ENCODE measurements at regions not wholly inside any gene's neighbourhood (a gene's known extent, or its start where the extent isn't known, plus 50 kb on each side); places are given as distances from the start of the nearest gene placed in this dataset.
"Not testable (repeated sequence)": the region's sequence is repeated elsewhere in the genome, so short reads cannot be mapped to it uniquely, and the experiment has no call there.

DNA sequence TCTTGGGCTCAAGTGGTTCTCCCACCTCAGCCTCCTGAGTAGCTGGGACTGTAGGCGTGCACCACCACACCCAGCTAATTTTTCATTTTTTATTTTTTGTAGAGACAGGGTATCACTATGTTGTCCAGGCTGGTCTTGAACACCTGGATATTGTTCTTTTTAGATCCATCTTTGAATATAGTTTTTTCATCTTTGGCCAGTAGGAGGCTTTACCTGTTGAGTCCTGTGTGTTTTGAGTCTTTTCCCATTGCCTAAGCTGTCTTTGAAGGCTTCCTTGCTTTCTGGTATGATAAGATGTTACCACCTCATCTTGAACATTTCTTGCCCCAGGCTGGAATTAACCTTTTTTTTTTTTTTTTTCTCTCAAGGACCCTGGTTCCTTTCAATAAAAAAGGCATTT, 387.8 kb upstream of the RUNX1 start:
- Histone ChIP-seq H3K27me3 (ENCODE audit: low read length) (peaks cover 8% of the 10 kb centered on the region; the same call in 1 of the 2 replicates), H2AFZ (ENCODE audit: low read length) (no peak overlapping the region), H3K4me1 (ENCODE audit: low read length) (peaks cover 26% of the 10 kb centered on the region), H3K4me2 (ENCODE audit: low read depth, low read length, poor library complexity, severe bottlenecking) (no peak overlapping the region), H3K4me3 (ENCODE audit: low read length) (no peak overlapping the region), H3K9ac (ENCODE audit: low read length) (no peak overlapping the region), H3K27ac (ENCODE audit: low read length) (no peak overlapping the region), H3K9me3 (ENCODE audit: low read length) (no peaks in the 10 kb centered on the region), H3K9me2 (replicated peaks; ENCODE audit: insufficient read depth, low read length) (no peaks in the 10 kb centered on the region), H3K79me2 (ENCODE audit: low read length) (no peaks in the 10 kb centered on the region), H3K36me3 (ENCODE audit: insufficient read depth, low read length) (no peaks in the 10 kb centered on the region), H4K20me1 (ENCODE audit: insufficient read depth, low read depth, low read length) (no peaks in the 10 kb centered on the region)
- DNase-seq, result peak; percentile 53

DNA sequence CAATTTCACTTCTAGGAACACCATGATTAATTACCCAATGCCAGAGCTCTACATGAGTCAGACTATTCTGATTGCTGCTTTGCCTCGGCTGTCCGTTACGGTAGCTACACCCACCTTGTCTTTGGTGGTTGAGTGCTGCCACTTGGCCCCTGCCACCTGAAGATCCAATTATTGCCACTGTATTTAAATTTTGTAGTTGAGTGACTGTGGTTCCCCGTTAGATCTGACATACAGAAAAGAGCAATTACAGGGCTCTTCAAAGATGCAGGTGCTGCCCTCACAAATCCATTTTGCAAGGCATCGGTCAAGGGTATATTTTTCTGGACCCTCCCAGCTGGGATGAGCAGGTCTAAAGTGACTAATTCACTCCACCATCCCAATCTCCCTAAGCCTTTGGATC, 383.5 kb upstream of the RUNX1 start:
- H3K27ac ChIP-seq (ENCODE audit: low read length); H2AFZ ChIP-seq (ENCODE audit: low read length); H3K27me3 ChIP-seq (ENCODE audit: low read length); H3K9me2 ChIP-seq (replicated peaks; ENCODE audit: insufficient read depth, low read length); H4K20me1 ChIP-seq (ENCODE audit: insufficient read depth, low read depth, low read length); H3K79me2 ChIP-seq (ENCODE audit: low read length); H3K4me2 ChIP-seq (ENCODE audit: low read depth, low read length, poor library complexity, severe bottlenecking); H3K9me3 ChIP-seq (ENCODE audit: low read length); H3K36me3 ChIP-seq (ENCODE audit: insufficient read depth, low read length); H3K4me3 ChIP-seq (ENCODE audit: low read length); H3K9ac ChIP-seq (ENCODE audit: low read length): not testable (repeated sequence)
- DNase-seq, result peak; percentile 49
- H3K4me1 ChIP-seq (ENCODE audit: low read length), result peaks cover 12% of the 10 kb centered on the region

DNA sequence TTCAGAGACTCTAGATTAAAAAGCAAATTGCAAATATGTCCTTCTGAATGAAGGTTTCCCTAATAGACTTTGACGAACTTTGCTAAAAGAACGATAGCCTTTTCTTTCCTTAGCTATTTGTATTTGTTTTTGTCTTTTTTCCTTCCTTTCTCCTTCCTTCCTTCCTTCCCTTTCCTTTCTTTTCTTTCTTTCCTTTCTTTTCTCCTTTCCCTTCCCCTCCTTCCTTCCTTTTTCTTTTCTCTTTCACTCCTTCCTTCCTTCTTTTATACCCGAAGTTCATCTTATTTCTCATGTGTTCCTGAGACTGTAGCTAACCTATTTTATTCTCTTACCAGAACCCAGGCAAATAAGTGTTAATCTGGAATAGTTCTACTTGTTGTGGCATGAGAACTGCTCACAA, 381.2 kb upstream of the RUNX1 start:
- no peak for DNase-seq

DNA sequence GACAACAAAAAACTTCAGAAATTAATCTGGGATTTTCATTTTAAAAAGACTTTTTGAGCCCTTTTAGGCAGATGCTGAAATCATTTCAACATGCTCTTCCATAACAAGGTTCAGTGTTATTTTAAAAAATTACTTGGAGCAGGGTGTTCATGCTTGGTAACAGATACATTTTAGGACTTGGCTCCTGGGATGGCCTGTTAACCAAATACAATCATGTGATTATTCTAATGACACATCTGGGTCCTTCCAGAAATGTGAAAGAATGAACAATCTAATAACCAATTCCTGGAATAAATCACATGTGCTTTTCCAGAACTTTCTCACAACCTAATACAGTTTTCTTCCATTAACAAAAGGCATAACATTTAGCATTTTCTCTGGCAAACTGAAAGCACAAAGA, 379.8 kb upstream of the RUNX1 start:
- Histone ChIP-seq H3K4me3 (ENCODE audit: low read length) (no peak overlapping the region), H4K20me1 (ENCODE audit: insufficient read depth, low read depth, low read length) (no peaks in the 10 kb centered on the region), H3K27me3 (ENCODE audit: low read length) (no peaks in the 10 kb centered on the region), H3K79me2 (ENCODE audit: low read length) (no peaks in the 10 kb centered on the region), H3K9me2 (replicated peaks; ENCODE audit: insufficient read depth, low read length) (no peaks in the 10 kb centered on the region), H3K36me3 (ENCODE audit: insufficient read depth, low read length) (no peaks in the 10 kb centered on the region), H3K27ac (ENCODE audit: low read length) (no peak overlapping the region), H3K4me1 (ENCODE audit: low read length) (peaks cover 12% of the 10 kb centered on the region), H3K9ac (ENCODE audit: low read length) (no peak overlapping the region), H3K4me2 (ENCODE audit: low read depth, low read length, poor library complexity, severe bottlenecking) (no peak overlapping the region), H2AFZ (ENCODE audit: low read length) (no peak overlapping the region), H3K9me3 (ENCODE audit: low read length) (no peaks in the 10 kb centered on the region)
- no peak for DNase-seq

More for the DNA sequence above, 381.2 kb upstream of the RUNX1 start:
- Histone ChIP-seq H3K79me2 (ENCODE audit: low read length) (no peaks in the 10 kb centered on the region), H3K27me3 (ENCODE audit: low read length) (peaks cover 5% of the 10 kb centered on the region; the same call in 1 of the 2 replicates), H3K4me2 (ENCODE audit: low read depth, low read length, poor library complexity, severe bottlenecking) (no peak overlapping the region), H3K9me2 (replicated peaks; ENCODE audit: insufficient read depth, low read length) (no peaks in the 10 kb centered on the region), H3K27ac (ENCODE audit: low read length) (no peak overlapping the region), H3K4me3 (ENCODE audit: low read length) (no peak overlapping the region), H3K9ac (ENCODE audit: low read length) (no peak overlapping the region), H2AFZ (ENCODE audit: low read length) (no peak overlapping the region), H4K20me1 (ENCODE audit: insufficient read depth, low read depth, low read length) (no peaks in the 10 kb centered on the region), H3K9me3 (ENCODE audit: low read length) (no peaks in the 10 kb centered on the region), H3K4me1 (ENCODE audit: low read length) (peaks cover 12% of the 10 kb centered on the region), H3K36me3 (ENCODE audit: insufficient read depth, low read length) (no peaks in the 10 kb centered on the region)

DNA sequence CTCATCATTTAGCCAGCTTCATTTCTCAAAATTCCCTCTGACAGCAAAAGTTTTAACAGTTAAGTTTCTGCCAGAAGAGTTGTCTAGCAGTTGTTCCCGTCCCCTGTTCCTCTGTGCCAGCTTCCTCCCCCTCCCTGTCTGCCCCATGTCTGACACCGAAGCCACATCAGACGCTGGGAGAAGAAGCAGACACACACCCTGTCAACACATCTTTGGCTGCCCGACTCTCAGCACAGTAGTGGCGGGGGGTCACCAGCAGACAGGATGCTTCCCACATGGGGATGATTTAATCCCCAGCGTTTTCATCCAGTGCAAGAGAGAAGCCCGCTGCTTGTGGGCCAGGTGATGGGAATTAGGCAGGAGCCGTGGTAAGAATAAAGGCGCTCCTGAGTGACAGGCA, 379.4 kb upstream of the RUNX1 start:
- no peak overlapping the region for H3K27ac ChIP-seq (ENCODE audit: low read length)
- no peaks in the 10 kb centered on the region for H3K79me2 ChIP-seq (ENCODE audit: low read length)
- H3K9ac ChIP-seq (ENCODE audit: low read length), result no peak overlapping the region
- no peaks in the 10 kb centered on the region for H4K20me1 ChIP-seq (ENCODE audit: insufficient read depth, low read depth, low read length)
- H3K36me3 ChIP-seq (ENCODE audit: insufficient read depth, low read length), result no peaks in the 10 kb centered on the region
- H3K9me3 ChIP-seq (ENCODE audit: low read length), result no peaks in the 10 kb centered on the region
- no peaks in the 10 kb centered on the region for H3K27me3 ChIP-seq (ENCODE audit: low read length)
- no peak overlapping the region for H2AFZ ChIP-seq (ENCODE audit: low read length)
- no peak overlapping the region for H3K4me3 ChIP-seq (ENCODE audit: low read length)
- peaks cover 12% of the 10 kb centered on the region for H3K4me1 ChIP-seq (ENCODE audit: low read length)
- no peaks in the 10 kb centered on the region for H3K9me2 ChIP-seq (replicated peaks; ENCODE audit: insufficient read depth, low read length)
- H3K4me2 ChIP-seq (ENCODE audit: low read depth, low read length, poor library complexity, severe bottlenecking), result no peak overlapping the region
- DNase-seq, result no peak

DNA sequence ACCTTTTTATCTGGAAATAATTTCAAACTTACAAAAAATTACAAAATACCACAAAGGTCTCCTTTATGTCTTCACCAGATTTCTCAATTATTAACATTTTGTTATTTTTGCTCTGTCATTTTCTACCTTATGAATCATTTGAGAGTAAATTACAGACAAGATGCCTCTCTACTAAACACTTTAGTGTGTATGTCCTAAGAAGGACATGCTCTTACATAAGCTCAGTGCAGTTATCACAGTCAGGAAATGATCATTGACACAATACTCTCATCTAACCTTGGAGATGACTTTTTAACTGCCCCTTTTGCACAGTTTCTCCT, 378.9 kb upstream of the RUNX1 start:
- H3K9me2 ChIP-seq (replicated peaks; ENCODE audit: insufficient read depth, low read length), result no peaks in the 10 kb centered on the region
- H3K4me3 ChIP-seq (ENCODE audit: low read length), result no peak overlapping the region
- no peaks in the 10 kb centered on the region for H3K9me3 ChIP-seq (ENCODE audit: low read length)
- no peaks in the 10 kb centered on the region for H4K20me1 ChIP-seq (ENCODE audit: insufficient read depth, low read depth, low read length)
- H3K36me3 ChIP-seq (ENCODE audit: insufficient read depth, low read length), result no peaks in the 10 kb centered on the region
- no peak overlapping the region for H3K4me2 ChIP-seq (ENCODE audit: low read depth, low read length, poor library complexity, severe bottlenecking)
- H3K27me3 ChIP-seq (ENCODE audit: low read length), result no peaks in the 10 kb centered on the region
- H3K79me2 ChIP-seq (ENCODE audit: low read length), result no peaks in the 10 kb centered on the region
- DNase-seq, result no peak
- no peak overlapping the region for H3K27ac ChIP-seq (ENCODE audit: low read length)
- no peak overlapping the region for H3K9ac ChIP-seq (ENCODE audit: low read length)
- H2AFZ ChIP-seq (ENCODE audit: low read length), result no peak overlapping the region
- H3K4me1 ChIP-seq (ENCODE audit: low read length), result peaks cover 9% of the 10 kb centered on the region

DNA sequence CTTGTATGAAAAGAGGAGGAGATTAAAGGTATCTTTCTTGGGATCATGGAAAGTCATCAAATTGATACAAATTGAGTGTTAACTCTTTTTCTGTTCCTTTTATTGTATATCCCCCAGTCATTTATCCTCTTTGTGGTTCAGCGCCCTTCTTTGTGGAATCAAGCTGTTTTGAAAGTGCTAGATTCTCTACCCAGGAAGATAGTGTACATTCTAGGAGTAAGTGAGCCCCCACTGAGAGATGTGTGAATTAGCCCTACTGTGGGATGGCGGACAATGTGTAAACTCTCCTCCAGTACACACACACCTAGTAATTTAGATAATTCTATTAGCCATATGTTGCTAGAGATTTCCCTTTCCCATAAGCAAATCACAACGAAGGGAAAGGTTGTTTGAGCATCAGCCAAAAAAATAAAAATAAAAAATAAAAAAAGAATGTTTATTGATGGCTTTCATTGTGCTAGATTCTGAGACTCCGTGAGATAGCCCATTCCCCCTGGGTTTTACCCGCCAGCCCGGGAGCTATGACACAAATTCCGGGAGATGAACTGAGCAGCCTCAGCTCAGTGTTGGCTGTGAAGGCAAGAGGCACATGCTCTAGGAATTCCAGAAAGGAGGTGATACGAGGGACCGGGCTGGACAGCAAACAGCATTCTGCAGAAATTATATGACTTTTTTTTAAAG, 378.4 kb upstream of the RUNX1 start:
- H3K4me3 ChIP-seq (ENCODE audit: low read length), result no peak overlapping the region
- H4K20me1 ChIP-seq (ENCODE audit: insufficient read depth, low read depth, low read length), result no peaks in the 10 kb centered on the region
- no peak overlapping the region for H3K27ac ChIP-seq (ENCODE audit: low read length)
- H3K4me1 ChIP-seq (ENCODE audit: low read length), result peaks cover 4% of the 10 kb centered on the region
- no peaks in the 10 kb centered on the region for H3K27me3 ChIP-seq (ENCODE audit: low read length)
- no peak overlapping the region for H2AFZ ChIP-seq (ENCODE audit: low read length)
- no peaks in the 10 kb centered on the region for H3K36me3 ChIP-seq (ENCODE audit: insufficient read depth, low read length)
- no peak for DNase-seq
- H3K4me2 ChIP-seq (ENCODE audit: low read depth, low read length, poor library complexity, severe bottlenecking), result no peak overlapping the region
- H3K9me2 ChIP-seq (replicated peaks; ENCODE audit: insufficient read depth, low read length), result no peaks in the 10 kb centered on the region
- H3K79me2 ChIP-seq (ENCODE audit: low read length), result no peaks in the 10 kb centered on the region
- no peak overlapping the region for H3K9ac ChIP-seq (ENCODE audit: low read length)
- H3K9me3 ChIP-seq (ENCODE audit: low read length), result no peaks in the 10 kb centered on the region

DNA sequence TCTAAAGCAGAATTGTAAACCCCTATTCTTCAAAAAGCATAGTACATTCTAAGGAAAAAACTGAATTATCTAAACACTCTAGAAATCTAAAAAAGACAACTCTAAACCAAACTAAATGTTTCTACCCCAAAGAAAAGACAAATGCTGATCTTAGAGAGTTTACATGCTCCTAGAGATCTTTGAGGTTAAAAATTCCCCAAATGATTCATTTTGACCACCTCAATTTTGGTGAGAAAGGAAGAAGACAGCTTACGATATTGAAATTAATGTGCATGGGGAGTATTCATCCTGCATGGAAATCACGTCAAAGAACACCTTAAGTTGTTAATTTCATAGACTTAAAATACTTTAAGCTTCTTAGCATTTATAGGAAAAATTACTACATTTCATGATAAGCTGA, 377.8 kb upstream of the RUNX1 start:
- Histone ChIP-seq H3K9ac (ENCODE audit: low read length) (no peak overlapping the region), H3K4me1 (ENCODE audit: low read length) (no peaks in the 10 kb centered on the region), H3K27me3 (ENCODE audit: low read length) (no peaks in the 10 kb centered on the region), H3K4me3 (ENCODE audit: low read length) (no peak overlapping the region), H3K4me2 (ENCODE audit: low read depth, low read length, poor library complexity, severe bottlenecking) (no peak overlapping the region), H4K20me1 (ENCODE audit: insufficient read depth, low read depth, low read length) (no peaks in the 10 kb centered on the region), H3K9me2 (replicated peaks; ENCODE audit: insufficient read depth, low read length) (no peaks in the 10 kb centered on the region), H2AFZ (ENCODE audit: low read length) (no peak overlapping the region), H3K79me2 (ENCODE audit: low read length) (no peaks in the 10 kb centered on the region), H3K27ac (ENCODE audit: low read length) (no peak overlapping the region), H3K36me3 (ENCODE audit: insufficient read depth, low read length) (no peaks in the 10 kb centered on the region), H3K9me3 (ENCODE audit: low read length) (no peaks in the 10 kb centered on the region)
- no peak for DNase-seq

DNA sequence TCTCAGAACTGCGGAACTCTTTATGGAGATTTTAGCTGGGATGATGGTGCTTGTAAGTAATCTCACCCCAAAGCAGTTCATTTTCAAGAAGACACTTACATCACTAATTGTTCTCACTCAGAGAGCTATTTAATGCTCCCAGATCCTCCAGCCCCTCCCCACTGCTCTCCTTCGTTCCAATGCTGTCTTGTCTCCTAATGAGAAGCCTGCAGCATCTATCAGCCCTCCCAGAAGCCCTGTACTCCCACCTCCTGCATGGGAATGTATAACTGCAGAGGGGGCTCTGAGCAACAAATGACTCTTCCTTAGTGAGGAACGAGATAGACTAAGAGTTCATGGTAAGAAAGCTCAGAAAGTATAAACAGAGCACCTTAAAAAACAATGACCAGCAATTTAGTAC, 377.4 kb upstream of the RUNX1 start:
- H2AFZ ChIP-seq (ENCODE audit: low read length), result no peak overlapping the region
- H3K79me2 ChIP-seq (ENCODE audit: low read length), result no peaks in the 10 kb centered on the region
- DNase-seq, result no peak
- H3K27ac ChIP-seq (ENCODE audit: low read length), result no peak overlapping the region
- H3K9me2 ChIP-seq (replicated peaks; ENCODE audit: insufficient read depth, low read length), result no peaks in the 10 kb centered on the region
- H3K9ac ChIP-seq (ENCODE audit: low read length), result no peak overlapping the region
- H3K36me3 ChIP-seq (ENCODE audit: insufficient read depth, low read length), result no peaks in the 10 kb centered on the region
- H3K27me3 ChIP-seq (ENCODE audit: low read length), result no peaks in the 10 kb centered on the region
- H3K9me3 ChIP-seq (ENCODE audit: low read length), result no peaks in the 10 kb centered on the region
- H3K4me3 ChIP-seq (ENCODE audit: low read length), result no peak overlapping the region
- H3K4me1 ChIP-seq (ENCODE audit: low read length), result no peaks in the 10 kb centered on the region
- no peak overlapping the region for H3K4me2 ChIP-seq (ENCODE audit: low read depth, low read length, poor library complexity, severe bottlenecking)
- no peaks in the 10 kb centered on the region for H4K20me1 ChIP-seq (ENCODE audit: insufficient read depth, low read depth, low read length)
